Stomach (tissue), 8 donors: ENCODE measurements at regions not wholly inside any gene's neighbourhood (a gene's known extent, or its start where the extent isn't known, plus 50 kb on each side); places are given as distances from the start of the nearest gene placed in this dataset.

ENCODE experiments used
- DNase-seq, 2 donors: peaks; one replicate each; pipeline versions ENCODE4 v3.0.0 to v3.0.0-alpha.2; 2013 to 2019
- H3K27ac ChIP-seq, 5 donors: fragments of 200-600 bp in 4 of 5; sonication (generic) in 4 of 5; one replicate each; pipeline ENCODE4 v1.5.1; 2013 to 2019; ENCODE audit warnings: mild to moderate bottlenecking in 1 of 5, moderate library complexity in 1 of 5
- H3K27me3 ChIP-seq, 3 donors: fragments of 200-600 bp; sonication (generic); one replicate each; pipeline ENCODE4 v1.5.1; 2017 to 2019; ENCODE audit warnings: mixed run types in 1 of 3
- H3K36me3 ChIP-seq, 4 donors: fragments of 200-600 bp; sonication (generic); 1 replicate in 3 of 4; 2 replicates in 1 of 4; pipeline ENCODE4 v1.5.1; 2016 to 2019
- H3K4me1 ChIP-seq, 4 donors: fragments of 200-600 bp; sonication (generic); one replicate each; pipeline ENCODE4 v1.5.1; 2016 to 2019
- H3K4me3 ChIP-seq, 4 donors: fragments of 200-600 bp; sonication (generic) in 3 of 4; one replicate each; pipeline ENCODE4 v1.5.1; 2016 to 2019; ENCODE audit warnings: mild to moderate bottlenecking in 1 of 4
- H3K9me3 ChIP-seq, 4 donors: fragments of 200-600 bp; sonication (generic); one replicate each; pipeline ENCODE4 v1.5.1; 2016 to 2019
- EP300 ChIP-seq: sonication (generic); formaldehyde crosslinking; IDR thresholded peaks from one replicate; pipeline ENCODE4 v1.6.1; 2017; ENCODE audit warnings: antibody characterized with exemption
- POLR2A ChIP-seq, 4 donors: fragments of 450-650 bp; IDR thresholded peaks; one replicate each; pipeline ENCODE4 v1.6.1; 2016; ENCODE audit warnings: antibody characterized with exemption in 4 of 4, control low read depth in 2 of 4, mild to moderate bottlenecking in 1 of 4, moderate library complexity in 1 of 4
- POLR2AphosphoS5 ChIP-seq, 3 donors: sonication (generic); formaldehyde crosslinking; IDR thresholded peaks; one replicate each; pipeline ENCODE4 v1.6.1; 2016; ENCODE audit warnings: antibody characterized with exemption in 3 of 3
- WGBS, 5 donors: extraction: QIAGEN DNeasy Blood & Tissue Kit in 3 of 5; methylation state at CpG; one replicate each; pipeline versions ENCODE4 v1.1.5 to v1.1.7; 2013 to 2018; 5-methylcytosine and 5-hydroxymethylcytosine counted together
- intact Hi-C: fragments of 100-400 bp; cut with DNase I; formaldehyde crosslinking; loops from one replicate; pipeline ENCODE4 v1.15.1; 2023; ENCODE audit warnings: low total_unique reads
- TF ChIP-seq, protein P1 (sequence below), 7 experiments: fragments of 450-650 bp in 4 of 7; fragments of 200-600 bp in 3 of 7; sonication (generic) in 3 of 7; IDR thresholded peaks; one replicate each; pipeline ENCODE4 v1.5.1; 2016 to 2019; ENCODE audit warnings: antibody characterized with exemption in 7 of 7, control low read depth in 2 of 7, mild to moderate bottlenecking in 1 of 7
- donor health status: healthy with polysubstance abuse.
- donor health status: Bipolar disorder and iron deficiency.
- donor health status: healthy.

DNA sequence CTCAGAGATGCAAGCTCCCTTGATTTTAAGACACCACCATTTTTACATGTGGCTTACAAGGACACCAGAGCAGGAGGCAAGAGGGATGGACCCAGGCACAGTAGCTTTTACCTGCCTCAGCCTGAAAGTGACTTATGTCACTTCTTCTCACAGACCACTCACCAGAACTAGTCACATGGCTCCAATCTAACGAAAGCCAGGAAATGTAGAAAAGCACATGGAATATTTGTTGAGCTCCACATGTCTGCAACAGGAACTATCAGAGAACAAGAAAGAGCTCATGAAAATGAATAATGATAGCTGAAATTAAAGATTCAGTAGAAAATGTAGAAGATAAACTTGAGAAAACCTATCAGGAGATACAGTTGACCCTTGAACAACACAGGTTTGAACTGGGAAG lies 69.4 kb downstream of the ZNF648 start:
- no peaks in the 10 kb centered on the region for H3K27me3 ChIP-seq
- no peaks in the 10 kb centered on the region for H3K36me3 ChIP-seq
- WGBS, 5 donors = 57 to 89% (median 67%) methylated on average over 1 of the region's 1 CpG
- no peak overlapping the region for H3K27ac ChIP-seq
- H3K4me3 ChIP-seq = no peak overlapping the region
- peaks cover 0 to 2% (median 0%) of the 10 kb centered on the region in 4 donors for H3K4me1 ChIP-seq
- H3K9me3 ChIP-seq = no peaks in the 10 kb centered on the region
- no peak for DNase-seq
- intact Hi-C loops = no loop called here
- TF ChIP-seq EP300 (no peak), POLR2A (IDR thresholded peaks at IDR 0.05) (no peak), POLR2AphosphoS5 (IDR thresholded peaks at IDR 0.05) (no peak)
- TF ChIP-seq, protein P1, sequence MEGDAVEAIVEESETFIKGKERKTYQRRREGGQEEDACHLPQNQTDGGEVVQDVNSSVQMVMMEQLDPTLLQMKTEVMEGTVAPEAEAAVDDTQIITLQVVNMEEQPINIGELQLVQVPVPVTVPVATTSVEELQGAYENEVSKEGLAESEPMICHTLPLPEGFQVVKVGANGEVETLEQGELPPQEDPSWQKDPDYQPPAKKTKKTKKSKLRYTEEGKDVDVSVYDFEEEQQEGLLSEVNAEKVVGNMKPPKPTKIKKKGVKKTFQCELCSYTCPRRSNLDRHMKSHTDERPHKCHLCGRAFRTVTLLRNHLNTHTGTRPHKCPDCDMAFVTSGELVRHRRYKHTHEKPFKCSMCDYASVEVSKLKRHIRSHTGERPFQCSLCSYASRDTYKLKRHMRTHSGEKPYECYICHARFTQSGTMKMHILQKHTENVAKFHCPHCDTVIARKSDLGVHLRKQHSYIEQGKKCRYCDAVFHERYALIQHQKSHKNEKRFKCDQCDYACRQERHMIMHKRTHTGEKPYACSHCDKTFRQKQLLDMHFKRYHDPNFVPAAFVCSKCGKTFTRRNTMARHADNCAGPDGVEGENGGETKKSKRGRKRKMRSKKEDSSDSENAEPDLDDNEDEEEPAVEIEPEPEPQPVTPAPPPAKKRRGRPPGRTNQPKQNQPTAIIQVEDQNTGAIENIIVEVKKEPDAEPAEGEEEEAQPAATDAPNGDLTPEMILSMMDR (IDR thresholded peaks at IDR 0.05) = no peak

DNA sequence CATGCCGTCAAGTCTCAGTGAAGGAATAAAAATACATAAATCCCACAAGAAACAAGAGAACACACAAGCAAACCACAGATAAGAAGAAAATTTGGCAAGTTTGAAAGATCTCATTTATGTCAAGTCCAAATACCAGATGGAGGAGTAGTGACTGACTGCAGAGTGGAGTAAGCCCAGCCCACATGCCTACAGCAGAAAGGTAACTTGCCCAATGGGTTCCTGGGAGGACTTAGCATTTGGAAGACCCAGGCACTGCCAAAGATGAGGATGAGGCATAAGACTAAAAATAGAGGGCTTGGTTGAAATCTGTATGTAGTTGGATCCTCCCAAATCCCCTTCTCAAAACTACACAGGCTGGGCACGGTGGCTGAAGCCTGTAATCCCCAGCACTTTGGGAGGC lies 70.8 kb downstream of the ZNF648 start:
- Histone ChIP-seq H3K4me1 (peaks cover 0 to 9% (median 0%) of the 10 kb centered on the region in 4 donors), H3K27ac (no peak overlapping the region), H3K4me3 (no peak overlapping the region), H3K27me3 (no peaks in the 10 kb centered on the region), H3K9me3 (no peaks in the 10 kb centered on the region), H3K36me3 (no peaks in the 10 kb centered on the region)
- DNase-seq = no peak
- intact Hi-C loops = no loop called here
- TF ChIP-seq, protein P1 (IDR thresholded peaks at IDR 0.05) = no peak
- no peak for TF ChIP-seq POLR2A (IDR thresholded peaks at IDR 0.05)
- TF ChIP-seq POLR2AphosphoS5 (IDR thresholded peaks at IDR 0.05) = no peak
- no peak for TF ChIP-seq EP300
- WGBS, 5 donors = 71 to 84% (median 79%) methylated on average over 2 of the region's 2 CpGs

DNA sequence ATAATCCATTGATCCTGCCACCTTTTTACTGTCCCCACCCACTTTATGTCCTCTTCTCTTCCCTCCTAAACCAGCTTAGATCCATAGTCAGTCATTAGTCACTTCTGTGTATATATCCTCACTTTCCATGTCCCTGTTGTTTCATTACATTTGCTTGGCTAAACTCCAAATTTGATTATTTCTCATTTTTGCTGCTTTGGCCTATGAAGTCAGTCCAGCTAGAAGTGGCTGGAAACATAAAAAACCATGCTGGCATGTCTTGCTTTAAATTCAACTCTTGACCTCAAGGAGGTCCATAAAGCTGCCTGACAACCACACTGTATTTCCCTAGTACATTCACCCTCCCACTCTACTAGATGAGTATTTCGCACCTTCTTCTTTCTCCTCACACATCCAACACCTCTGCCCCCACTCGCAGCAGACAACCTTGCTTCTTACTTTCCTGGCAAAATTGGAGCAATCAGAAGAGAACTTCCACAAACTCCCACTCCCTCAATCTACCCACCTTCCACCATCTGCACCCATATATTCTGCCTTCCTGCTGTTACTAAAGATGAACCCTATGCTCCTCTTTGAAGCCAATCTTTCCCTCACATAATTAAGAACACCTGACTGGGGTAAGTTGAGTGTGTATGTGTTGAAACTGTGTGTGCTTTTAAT lies 72.1 kb downstream of the ZNF648 start:
- intact Hi-C loops = no loop called here
- no peaks in the 10 kb centered on the region for H3K9me3 ChIP-seq

DNA sequence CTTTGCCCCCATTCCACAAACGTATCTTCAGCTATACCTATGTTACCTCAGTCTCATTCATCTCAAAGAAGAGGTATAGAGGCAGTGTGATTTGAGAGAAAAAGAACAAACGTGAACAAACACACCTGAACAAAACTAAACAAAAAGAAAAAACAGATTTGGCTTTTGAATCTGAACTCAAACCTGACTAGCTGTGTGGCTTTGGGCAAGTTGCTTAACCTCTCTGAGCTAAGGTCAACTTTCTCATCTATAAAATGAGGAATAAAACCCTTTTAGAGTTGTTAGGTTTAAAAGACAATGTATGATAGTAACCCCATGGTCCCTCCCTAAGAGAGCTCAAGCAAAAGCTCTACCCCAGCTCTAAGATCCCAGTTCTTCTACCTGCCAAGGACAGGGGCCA lies 73.5 kb downstream of the ZNF648 start:
- TF ChIP-seq, protein P1 (IDR thresholded peaks at IDR 0.05) = no peak
- no peak for TF ChIP-seq EP300
- TF ChIP-seq POLR2A (IDR thresholded peaks at IDR 0.05) = no peak
- TF ChIP-seq POLR2AphosphoS5 (IDR thresholded peaks at IDR 0.05) = no peak
- no peak for DNase-seq
- no peaks in the 10 kb centered on the region for H3K9me3 ChIP-seq

More for the DNA sequence above, 72.1 kb downstream of the ZNF648 start:
- no peaks in the 10 kb centered on the region for H3K36me3 ChIP-seq
- 81 to 91% (median 84%) methylated on average over 2 of the region's 2 CpGs for WGBS, 5 donors
- H3K4me1 ChIP-seq = peaks cover 0 to 9% (median 0%) of the 10 kb centered on the region in 4 donors
- DNase-seq = no peak
- TF ChIP-seq, protein P1 (IDR thresholded peaks at IDR 0.05) = no peak
- TF ChIP-seq POLR2A (IDR thresholded peaks at IDR 0.05) (no peak), POLR2AphosphoS5 (IDR thresholded peaks at IDR 0.05) (no peak), EP300 (no peak)
- H3K27ac ChIP-seq = no peak overlapping the region
- H3K27me3 ChIP-seq = no peaks in the 10 kb centered on the region
- no peak overlapping the region for H3K4me3 ChIP-seq

More for the DNA sequence above, 73.5 kb downstream of the ZNF648 start:
- WGBS, 5 donors = 45 to 72% (median 62%) methylated on average over 2 of the region's 2 CpGs
- intact Hi-C loops = no loop called here
- Histone ChIP-seq H3K4me1 (peaks cover 0 to 9% (median 0%) of the 10 kb centered on the region in 4 donors), H3K4me3 (no peak overlapping the region), H3K27me3 (no peaks in the 10 kb centered on the region), H3K27ac (no peak overlapping the region), H3K36me3 (no peaks in the 10 kb centered on the region)
